ENCODE measurements at regions not wholly inside any gene's neighbourhood (a gene's known extent, or its start where the extent isn't known, plus 50 kb on each side); places are given as distances from the start of the nearest gene placed in this dataset.

GRCh38 chr11:69931994-69932910, 113.0 kb upstream of the FGF3 start:
- no peak for DNase-seq (ENCODE audit: low read depth)

GRCh38 chr11:69934861-69935494, 115.8 kb upstream of the FGF3 start:
- no peak for DNase-seq (ENCODE audit: low read depth)

GRCh38 chr11:69935941-69936505, 116.8 kb upstream of the FGF3 start:
- DNase-seq (ENCODE audit: low read depth), result no peak

- no peak for DNase-seq (ENCODE audit: low read depth)
Measured at GRCh38 chr11:69936771-69937170, 117.6 kb upstream of the FGF3 start.

- DNase-seq (ENCODE audit: low read depth), result no peak
Measured at GRCh38 chr11:69938206-69938605, 119.0 kb upstream of the FGF3 start.

GRCh38 chr11:69939551-69940245, 120.5 kb upstream of the FGF3 start:
- DNase-seq (ENCODE audit: low read depth), result no peak

GRCh38 chr11:69940246-69940610, 121.0 kb upstream of the FGF3 start:
- no peak for DNase-seq (ENCODE audit: low read depth)

- DNase-seq (ENCODE audit: low read depth), result no peak
Measured at GRCh38 chr11:69941546-69942332, 122.5 kb upstream of the FGF3 start.

GRCh38 chr11:69942333-69942820, 123.2 kb upstream of the FGF3 start:
- DNase-seq (ENCODE audit: low read depth), result no peak

- DNase-seq (ENCODE audit: low read depth), result no peak
Measured at GRCh38 chr11:69943066-69943465, 123.8 kb upstream of the FGF3 start.

GRCh38 chr11:69943506-69943905, 124.3 kb upstream of the FGF3 start:
- DNase-seq (ENCODE audit: low read depth), result no peak

GRCh38 chr11:69944146-69944795, 125.1 kb upstream of the FGF3 start:
- DNase-seq (ENCODE audit: low read depth), result no peak

- no peak for DNase-seq (ENCODE audit: low read depth)
Measured at GRCh38 chr11:69945157-69945556, 125.9 kb upstream of the FGF3 start.

- no peak for DNase-seq (ENCODE audit: low read depth)
Measured at GRCh38 chr11:69947059-69947792, 128.0 kb upstream of the FGF3 start.

GRCh38 chr11:69947793-69948255, 128.6 kb upstream of the FGF3 start:
- DNase-seq (ENCODE audit: low read depth), result no peak

- DNase-seq (ENCODE audit: low read depth), result no peak
Measured at GRCh38 chr11:69948256-69949141, 129.3 kb upstream of the FGF3 start.

GRCh38 chr11:69949327-69949726, 128.8 kb upstream of the ANO1 start:
- no peak for DNase-seq (ENCODE audit: low read depth)

GRCh38 chr11:69950120-69950519, 128.0 kb upstream of the ANO1 start:
- DNase-seq (ENCODE audit: low read depth), result peak; percentile 21

- DNase-seq (ENCODE audit: low read depth), result no peak
Measured at GRCh38 chr11:69950621-69951020, 127.5 kb upstream of the ANO1 start.
